ENCODE measurements at regions not wholly inside any gene's neighbourhood (a gene's known extent, or its start where the extent isn't known, plus 50 kb on each side); places are given as distances from the start of the nearest gene placed in this dataset.
"Not testable (repeated sequence)": the region's sequence is repeated elsewhere in the genome, so short reads cannot be mapped to it uniquely, and the experiment has no call there.

DNA sequence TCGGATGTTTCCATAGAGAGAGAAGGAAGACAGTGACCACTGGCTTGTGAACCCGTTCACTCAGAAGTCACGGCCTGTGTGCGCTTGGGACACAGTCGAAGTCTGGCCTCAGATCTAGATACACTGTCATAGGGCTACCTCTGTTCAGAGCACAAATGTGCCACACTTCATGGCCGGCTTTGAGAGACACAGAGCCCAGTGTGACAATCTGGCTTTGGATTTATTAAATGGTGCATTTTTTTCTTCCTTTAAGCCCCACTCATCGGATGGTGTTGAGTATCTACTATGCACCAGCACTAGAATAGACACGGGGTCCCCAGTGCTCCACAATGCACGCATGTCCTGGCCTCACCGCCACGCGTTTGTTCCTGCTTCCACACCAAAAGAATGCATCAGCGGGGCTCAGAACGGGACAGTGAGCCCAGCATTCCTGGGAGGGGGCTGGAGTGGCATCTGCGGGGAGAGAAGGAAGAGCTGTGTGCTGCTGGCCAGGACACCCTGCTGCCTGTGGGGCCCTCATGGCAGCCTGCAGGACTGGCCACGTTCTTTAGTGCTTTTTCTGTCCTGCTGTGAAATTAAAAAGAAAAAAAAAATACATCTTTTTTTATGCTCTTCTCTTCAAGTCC is 738.9 kb upstream of the SALL3 start:
- DNase-seq, result no peak

DNA sequence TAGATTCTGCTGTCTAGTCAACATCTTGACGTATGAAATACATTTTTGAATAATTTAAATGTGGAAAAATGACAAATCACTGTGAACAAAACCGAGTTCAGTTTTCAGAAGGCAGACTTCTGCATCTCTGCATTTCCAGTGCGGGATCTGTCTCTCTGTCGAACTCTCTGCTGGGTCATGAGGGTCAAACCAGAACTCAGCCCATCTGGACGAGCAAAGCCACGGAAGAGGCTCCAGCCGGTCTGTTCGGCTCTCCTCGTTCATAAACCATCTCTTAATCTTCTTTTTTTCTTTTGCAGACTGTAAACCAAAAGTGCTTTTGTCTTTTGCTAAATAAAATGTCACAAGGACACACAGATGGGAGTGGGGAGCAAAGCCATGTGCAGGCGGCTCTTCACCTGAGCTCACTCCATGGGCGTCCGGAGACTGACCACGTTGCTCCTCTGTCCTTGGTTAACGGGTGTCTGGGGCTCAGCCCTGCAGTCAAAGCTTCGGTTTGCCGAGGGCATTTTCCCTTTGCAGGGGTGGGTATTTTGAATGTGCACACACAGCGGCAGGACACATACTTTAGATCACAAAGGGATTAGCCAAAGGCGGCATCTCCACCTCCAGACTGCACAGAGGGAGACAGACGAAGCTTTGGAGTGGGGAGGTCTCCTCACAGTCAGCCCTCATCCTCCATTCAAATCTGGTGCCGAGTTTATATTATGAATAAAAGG is 737.9 kb upstream of the SALL3 start:
- DNase-seq, result no peak

DNA sequence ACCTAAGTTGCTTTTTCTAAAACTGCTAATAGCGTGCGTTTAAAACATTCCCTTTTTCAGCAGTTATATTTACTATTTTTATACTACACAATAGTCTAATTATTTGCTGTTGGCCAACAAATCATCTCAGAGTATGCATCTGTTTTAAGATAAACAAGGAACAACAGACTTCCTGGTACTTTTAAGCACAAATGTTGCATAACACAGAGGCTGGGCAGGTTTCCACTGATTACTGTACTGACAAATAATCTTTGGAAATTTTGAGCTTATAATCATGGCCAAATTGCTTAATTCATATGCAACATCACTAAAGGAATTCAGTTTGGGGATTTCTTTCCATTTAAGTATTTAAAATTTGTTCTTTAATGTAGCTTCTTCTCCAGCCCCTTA is 737.4 kb upstream of the SALL3 start:
- no peak for DNase-seq

DNA sequence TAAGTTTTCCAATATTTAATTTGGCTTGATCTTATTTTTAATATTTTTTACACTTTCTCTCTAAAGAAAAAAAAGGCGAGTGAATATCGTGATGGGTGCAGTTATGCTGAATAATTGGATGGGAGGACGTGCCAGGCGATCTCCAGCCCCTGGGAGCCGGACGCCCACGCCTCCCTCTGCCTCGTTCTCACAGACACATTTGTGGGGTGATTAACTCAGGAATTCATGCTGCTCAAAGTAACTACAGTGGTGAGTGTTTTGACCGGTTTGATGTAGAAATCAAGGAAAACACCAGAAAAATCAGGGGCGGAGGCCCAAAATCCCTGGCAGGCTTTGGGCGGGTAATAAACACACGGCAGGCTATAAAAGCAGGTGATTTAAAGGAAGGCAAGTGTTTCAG is 736.8 kb upstream of the SALL3 start:
- no peak for DNase-seq

DNA sequence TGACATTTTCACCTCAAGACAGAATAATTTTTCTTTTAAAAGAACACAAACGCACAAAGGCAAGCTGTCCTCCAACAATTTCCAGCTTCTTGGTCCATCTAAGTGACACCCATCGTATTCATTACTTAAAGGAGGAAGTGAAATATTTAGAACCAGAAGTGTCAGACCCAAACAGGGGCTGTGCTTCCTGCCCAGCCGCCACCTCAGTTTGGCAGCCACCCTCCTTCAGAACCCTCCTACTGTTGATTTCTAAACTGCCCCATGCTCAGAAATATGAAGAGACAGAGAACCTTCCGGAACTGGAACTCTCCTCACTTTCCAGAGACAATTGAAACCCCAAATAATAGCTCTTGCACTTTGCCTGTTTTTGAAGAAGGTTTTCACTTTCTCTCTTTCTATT is 734.8 kb upstream of the SALL3 start:
- no peak for DNase-seq

DNA sequence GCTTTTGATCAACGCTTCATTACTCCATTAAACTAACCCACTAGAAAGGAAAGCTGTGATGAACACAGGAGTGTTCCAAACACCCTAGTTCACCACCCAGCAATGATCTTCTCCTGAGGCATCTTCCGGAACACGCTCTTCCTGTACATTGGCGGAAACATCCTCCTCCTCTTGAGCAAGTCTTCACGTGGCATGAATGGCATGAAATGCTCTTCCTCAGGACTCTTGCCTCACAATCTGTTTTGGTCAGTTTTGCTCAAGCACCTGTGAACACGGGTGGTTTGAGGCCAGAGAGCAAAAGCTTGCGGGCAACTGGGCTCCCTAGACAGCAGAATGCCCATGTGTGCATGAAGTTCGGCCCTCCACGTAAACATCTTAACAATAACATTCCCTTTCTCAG is 734.2 kb upstream of the SALL3 start:
- no peak for DNase-seq

DNA sequence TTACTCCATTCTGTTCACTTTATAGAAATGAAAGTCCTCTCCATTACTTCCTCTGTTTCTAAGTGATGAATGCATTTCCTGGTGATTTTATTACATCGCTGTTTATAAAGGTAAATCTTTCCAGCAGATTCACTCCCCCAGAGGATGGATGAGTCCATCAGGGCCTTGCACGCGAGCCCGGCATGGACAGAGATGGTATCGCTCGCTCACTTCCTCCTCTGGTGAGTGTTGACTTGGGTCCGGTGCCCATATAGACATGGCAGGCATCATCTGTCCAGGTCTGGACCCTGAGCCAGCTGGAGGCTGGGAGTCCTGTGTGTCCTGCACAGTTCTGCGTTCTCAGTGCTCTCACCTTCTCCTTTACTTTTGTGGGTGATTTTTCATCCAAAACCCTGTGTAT is 733.6 kb upstream of the SALL3 start:
- DNase-seq, result no peak

DNA sequence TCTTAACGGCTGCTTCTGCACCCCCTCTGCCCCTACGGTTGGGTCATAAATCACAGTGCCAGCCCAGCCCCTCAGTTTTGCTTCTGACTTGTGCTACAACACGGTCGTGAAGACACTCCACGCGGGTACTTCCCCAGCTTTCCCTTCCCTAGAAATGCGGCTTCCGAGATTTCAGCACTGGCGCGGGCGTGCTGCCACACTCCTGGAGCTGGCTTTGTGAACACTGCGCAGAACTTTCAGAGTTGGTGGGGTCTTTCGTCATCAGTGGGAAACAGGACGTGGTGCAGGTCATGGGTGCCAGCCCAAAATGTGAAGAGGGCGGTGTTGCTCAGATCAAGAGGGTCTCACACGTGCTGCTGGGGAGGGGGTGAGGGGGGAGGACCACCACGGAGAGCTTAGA is 733.0 kb upstream of the SALL3 start:
- DNase-seq, result no peak

DNA sequence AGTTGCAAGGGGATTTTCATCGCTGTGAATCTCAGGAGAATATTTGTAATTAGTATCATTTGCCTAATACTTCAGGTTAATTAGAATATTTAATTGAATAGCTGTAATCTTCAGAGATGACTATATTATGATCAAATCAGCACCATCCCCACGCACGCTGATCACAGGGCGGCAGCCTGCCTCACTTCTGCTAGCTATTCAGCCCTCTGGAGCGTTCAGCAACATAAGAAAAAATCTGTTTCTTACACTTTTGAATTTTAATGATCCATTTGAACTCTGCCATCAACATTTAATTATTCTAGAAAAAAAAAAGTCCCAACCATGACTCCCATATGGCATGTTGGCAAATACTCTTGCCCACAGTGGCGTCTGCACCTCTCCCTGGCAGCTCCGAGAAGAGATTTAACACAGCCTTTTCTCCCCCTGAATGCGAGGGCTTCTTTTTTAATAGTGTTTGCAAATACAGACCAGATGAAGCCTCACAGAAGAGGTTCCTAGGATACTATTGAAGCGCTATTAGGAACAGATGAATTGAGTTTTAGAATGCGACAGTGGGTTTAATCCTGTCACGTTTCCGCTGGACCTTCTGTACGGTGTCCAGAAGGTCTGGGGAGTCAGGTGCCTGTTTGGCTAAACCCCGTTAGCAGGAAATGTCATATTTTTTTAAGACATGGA is 731.9 kb upstream of the SALL3 start:
- no peak for DNase-seq

DNA sequence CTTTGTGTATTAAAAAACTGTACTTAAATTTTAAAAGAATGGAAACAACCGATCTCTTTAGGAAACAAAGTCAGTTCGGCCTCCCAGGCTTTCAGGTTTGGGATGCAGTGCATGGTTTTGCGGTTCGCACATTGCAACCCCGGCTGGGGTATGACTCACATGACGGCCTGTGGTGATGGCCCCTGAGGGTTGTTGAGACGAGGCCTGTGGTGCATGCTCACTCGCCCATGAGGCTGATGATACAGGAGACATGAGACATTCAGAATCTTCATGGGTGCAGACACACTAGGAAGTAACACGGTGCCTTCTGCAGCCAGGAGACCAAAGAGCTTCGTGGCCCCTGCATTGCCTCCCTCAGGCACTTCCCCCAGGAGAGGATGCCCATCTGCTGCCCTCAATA is 724.6 kb upstream of the SALL3 start:
- DNase-seq, result no peak

DNA sequence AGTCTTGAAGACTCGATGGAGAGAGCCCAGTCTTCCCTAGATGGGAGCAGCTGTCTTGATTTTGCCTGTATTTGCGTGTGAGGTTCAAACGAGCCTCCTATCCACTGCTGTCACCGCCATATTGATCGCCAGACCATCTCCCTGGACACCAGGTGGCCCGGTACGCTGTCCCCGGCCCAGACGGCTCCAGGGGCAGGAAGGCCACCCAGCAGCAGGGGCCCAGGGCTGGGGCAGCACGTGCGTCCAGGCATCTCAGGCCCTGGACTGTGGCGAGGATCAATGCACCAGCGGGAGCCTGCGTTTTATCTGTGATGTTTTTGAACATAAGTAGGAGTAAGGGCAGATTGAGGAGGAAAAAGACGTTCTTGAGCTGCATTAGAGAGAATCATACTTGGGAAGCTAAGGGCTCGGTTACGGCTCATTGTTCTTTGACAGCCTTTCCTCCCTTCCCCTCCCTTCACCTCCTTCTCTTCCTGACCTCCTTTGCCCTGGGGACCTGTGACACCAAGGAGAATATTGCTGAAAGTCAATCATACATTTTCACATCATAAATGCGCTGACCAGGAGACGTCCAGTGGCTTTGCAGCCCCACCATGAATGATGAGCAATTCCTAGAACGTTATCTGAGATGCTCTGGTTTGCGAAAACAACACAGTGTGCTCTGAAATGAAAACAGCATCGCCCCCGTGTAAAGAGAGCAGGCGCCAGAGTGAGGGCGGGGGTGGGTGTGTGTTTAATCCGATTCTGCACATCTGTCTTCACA is 711.2 kb upstream of the SALL3 start:
- DNase-seq, result no peak

DNA sequence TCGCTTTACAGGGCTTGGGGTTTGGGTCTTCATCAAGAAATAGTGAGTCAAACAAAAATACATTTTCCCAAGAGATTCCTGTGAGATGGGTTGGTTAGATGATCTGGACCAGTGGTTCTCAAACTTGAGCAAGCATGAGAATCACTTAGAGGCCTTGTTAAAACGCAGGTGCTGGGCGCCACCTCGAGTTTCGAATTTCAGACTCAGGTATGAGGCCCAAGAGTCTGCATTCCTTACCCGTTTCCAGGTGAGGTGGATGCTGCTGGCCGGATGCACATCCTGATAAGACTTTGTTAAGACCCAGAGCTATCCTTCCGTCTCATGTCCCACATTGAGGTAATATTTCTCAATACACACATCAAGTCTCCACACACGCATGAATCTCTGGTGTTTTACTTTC is 707.8 kb upstream of the SALL3 start:
- DNase-seq, result no peak

DNA sequence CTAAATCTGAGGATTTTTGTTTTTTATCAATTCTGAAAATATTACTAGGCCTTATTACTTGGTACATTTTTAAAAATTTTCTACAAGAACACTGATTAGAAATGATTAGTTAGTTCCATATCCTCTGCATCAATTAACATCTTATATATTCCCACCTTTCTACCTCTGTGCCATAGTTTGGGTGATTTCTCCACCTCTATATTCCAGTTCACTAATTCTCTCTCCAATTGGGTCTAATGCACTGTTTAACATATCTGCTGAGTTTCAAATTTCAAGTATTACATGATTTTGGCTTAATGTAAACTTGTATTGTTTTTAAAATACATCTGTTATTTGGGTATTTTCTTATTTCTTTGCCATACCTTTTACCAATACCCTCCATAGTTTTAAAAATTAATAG is 705.7 kb upstream of the SALL3 start:
- DNase-seq, result no peak

DNA sequence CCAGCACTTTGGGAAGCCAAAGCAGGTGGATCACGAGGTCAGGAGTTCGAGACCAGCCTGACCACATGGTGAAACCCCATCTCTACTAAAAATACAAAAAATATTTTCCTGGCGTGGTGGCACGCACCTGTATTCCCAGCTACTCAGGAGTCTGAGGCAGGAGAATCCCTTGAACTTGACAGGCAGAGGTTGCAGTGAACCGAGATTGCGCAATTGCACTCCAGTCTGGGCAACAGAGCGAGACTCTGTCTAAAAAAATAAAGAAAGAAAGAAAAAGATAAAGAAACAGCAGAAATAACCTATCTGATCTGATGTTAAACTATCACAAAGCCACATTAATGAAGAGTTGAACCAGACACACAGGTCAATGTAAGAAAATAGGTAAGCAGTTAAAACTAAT is 696.2 kb upstream of the SALL3 start:
- not testable (repeated sequence) for DNase-seq

DNA sequence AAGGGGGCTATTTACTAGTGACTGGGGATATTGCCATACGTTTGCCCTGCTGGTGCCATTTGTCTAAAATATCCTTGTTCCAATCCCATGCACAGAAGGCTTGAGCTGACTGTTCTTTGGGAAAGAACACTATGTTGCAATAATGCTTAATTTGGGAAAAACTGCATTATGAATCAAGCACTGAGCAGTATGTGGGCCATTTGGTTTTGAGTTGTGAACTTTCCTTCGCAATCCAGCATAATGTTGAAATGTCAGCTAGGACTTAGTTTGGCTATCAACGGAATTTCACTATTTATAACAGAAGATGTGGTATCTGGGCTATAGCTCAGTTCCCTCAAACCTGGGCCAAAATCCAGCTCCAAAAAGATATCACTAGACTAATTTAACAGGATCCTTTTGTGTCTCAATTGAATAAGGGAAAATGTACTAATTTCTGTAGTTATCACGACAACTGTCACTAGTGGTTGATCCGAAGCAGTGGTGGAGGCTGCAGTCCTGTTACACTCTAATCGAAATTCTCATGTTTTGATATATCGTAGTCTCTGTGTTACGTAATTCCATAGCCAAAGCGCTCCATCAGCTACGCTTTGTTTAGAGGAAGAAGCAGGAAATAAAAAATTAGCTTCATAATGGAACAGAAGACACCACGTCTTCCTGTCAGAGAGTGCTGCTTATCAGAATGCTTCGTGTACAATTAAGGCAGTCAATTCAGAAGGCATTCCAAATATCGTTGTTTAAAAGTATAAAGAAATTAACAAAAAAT is 686.8 kb upstream of the SALL3 start:
- DNase-seq, result no peak

DNA sequence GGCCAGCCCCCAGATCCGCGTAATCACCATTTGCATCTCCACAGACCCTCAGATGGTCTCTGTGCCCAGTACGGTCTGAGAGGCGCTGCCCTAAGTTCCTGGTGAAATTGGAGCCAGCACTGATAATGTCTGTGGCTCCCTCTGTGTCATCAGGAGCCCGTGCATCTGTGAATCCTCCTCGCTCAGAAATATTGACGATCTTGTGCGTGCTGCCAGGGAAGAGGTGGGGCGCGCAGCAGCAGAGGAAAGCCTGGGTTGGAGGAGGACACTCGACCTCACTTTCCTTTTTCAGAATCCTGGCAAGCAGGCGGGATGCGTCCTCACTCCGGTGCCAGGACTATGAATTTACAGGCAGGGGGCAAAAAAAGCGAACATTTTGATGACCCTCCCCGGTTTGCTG is 686.1 kb upstream of the SALL3 start:
- DNase-seq, result no peak

DNA sequence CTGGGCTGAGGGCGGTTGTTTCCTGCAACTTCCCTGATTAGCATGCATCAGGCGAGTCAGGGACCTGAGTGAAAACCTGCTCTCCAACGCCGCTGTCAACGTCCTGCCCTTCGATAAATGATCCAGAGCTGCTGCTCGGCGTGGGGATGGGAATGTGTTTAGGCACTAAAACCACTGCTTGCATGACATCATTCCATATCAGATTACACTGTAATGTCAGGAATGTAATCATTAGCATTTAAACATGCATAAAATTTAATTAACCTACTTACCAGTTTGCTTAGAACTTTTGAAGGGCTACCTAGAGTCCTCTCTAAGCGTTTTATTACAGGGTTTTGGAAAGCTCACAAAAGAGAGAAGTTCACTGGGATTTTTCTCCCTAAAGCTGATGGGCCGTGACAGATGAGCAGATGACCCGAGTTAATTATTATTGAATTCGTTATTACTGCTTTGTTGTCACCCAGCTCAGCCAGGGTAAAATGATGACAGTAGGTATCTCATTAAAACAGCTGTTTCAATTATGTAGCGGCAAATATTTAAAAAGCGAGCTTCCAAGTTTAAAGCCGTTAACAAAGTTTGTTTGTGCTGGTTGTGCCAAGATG is 685.6 kb upstream of the SALL3 start:
- no peak for DNase-seq

DNA sequence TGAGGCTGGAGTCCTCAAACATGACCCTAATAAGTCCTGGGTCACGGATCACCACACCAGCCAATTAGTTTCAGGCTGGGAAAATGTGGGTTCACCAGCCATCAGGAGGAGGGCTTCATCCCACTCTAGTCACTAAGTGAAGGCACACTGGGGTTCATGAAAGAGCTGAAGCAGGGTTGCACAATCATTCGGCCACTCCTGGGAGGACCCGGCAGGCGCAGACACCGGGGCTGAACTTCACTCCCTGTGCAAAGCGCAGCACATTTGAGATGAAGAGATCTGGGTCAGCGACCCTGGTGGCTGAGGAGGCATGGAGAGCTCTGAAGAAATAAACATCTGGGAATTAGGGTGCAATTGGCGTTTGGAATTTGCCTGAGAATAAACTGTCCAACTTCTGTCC is 684.4 kb upstream of the SALL3 start:
- DNase-seq, result no peak

DNA sequence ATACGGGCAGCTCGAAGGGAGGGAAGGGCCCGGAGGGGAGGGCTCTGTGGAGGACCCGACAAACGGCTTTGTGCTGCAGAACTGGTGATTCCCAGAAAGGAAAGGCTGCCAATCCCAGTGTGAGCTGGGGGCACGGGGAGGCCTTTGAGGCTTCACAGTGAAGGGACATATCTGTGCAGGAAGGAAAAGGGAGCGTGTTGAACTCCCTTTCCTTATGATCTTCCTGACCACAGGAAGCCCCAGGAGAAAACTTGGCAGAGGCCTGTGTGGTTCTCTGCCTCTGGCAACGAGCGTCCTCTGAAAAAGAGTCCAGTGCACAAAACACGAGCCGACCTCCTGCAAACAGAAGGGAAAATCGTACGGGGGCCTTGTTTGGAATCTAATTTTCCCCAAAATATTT is 683.5 kb upstream of the SALL3 start:
- DNase-seq, result no peak

DNA sequence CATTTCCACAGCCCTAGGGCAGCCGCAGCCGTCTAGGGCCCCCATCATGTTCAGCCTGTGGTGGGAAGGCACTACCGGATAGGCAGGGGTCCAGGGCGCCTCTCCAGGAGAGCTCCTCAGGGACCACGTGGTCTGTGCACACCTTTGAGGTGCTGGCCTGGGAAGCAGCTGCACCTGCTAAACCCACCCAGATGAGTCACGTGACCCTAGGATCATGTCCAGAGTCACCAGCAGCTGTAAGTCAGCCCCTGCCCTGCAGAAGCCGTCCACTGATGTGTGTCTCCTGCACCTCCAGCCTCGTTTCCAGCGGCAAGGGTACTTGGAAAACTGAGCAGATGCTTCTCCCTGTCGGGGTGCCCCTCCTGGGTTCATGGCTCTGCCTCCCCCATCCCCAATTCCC is 682.6 kb upstream of the SALL3 start:
- DNase-seq, result no peak

DNA sequence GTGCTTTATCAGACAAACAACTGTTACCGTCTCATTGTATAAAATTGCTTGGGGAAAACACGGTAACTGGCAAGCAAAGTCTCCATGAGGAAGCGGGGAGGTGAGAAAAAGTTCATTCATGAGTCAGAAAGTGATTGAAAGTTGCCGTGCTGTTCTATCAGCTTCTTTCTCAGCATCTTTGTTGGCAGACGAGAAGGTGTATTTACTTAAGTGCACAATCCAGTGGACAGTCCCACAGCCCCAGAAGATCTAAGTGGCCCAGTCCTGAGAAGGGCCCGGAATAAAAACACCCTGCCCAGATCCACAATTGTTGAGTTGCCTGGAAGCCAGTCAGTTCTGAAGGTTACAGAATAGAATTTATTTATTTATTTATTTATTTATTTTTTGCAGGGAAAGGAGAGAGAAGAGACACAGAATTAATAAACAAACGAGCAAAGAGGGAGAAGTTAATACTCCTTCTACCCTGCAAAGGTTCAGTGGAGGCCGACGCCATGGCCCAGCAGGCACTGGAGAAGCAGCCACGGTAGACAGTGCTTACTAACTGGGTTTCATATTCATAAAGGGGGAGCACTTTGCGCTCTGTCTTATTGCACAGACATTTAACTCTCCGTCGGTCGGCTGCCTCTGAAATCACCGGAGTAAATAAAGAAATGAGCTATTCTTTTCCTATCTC is 676.0 kb upstream of the SALL3 start:
- DNase-seq, result no peak
